HL-60/S4 treated with retinoic acid at 250 ng/mL for 4 days and 3 days (cell line): ENCODE measurements at regions not wholly inside any gene's neighbourhood (a gene's known extent, or its start where the extent isn't known, plus 50 kb on each side); places are given as distances from the start of the nearest gene placed in this dataset.
"Not testable (repeated sequence)": the region's sequence is repeated elsewhere in the genome, so short reads cannot be mapped to it uniquely, and the experiment has no call there.

ENCODE experiments used
- in situ Hi-C: fragments of 300-500 bp; cut with MboI; formaldehyde crosslinking; loops from 2 replicates; pipeline ENCODE4 v1.7.0; 2022; ENCODE audit warnings: low sequenced_read_pairs

- in situ Hi-C loops, result no loop called here
These were observed 107.5 kb upstream of the SIM2 start for GRCh38 chr21:36591326-36591970.

GRCh38 chr21:36596174-36596573 is 102.7 kb upstream of the SIM2 start:
- in situ Hi-C loops, result no loop called here

- in situ Hi-C loops, result no loop called here
These were observed 97.6 kb upstream of the SIM2 start for GRCh38 chr21:36601362-36601761.

- in situ Hi-C loops, result no loop called here
These were observed 96.2 kb upstream of the SIM2 start for GRCh38 chr21:36602735-36603134.

GRCh38 chr21:36603221-36603620 is 95.7 kb upstream of the SIM2 start:
- in situ Hi-C loops, result no loop called here

GRCh38 chr21:36605426-36605825 is 93.5 kb upstream of the SIM2 start:
- in situ Hi-C loops, result no loop called here

- in situ Hi-C loops, result no loop called here
These were observed 92.5 kb upstream of the SIM2 start for GRCh38 chr21:36606287-36606982.

- in situ Hi-C loops, result no loop called here
These were observed 92.0 kb upstream of the SIM2 start for GRCh38 chr21:36606983-36607325.

GRCh38 chr21:36608041-36608896 is 90.6 kb upstream of the SIM2 start:
- in situ Hi-C loops, result no loop called here

- in situ Hi-C loops, result no loop called here
These were observed 90.1 kb upstream of the SIM2 start for GRCh38 chr21:36608897-36609225.

GRCh38 chr21:36609654-36610053 is 89.3 kb upstream of the SIM2 start:
- in situ Hi-C loops, result no loop called here

- in situ Hi-C loops, result no loop called here
These were observed 88.7 kb upstream of the SIM2 start for GRCh38 chr21:36610201-36610600.

- in situ Hi-C loops, result no loop called here
These were observed 88.0 kb upstream of the SIM2 start for GRCh38 chr21:36610935-36611334.

GRCh38 chr21:36611379-36611778 is 87.5 kb upstream of the SIM2 start:
- in situ Hi-C loops, result no loop called here

GRCh38 chr21:36613059-36613458 is 85.9 kb upstream of the SIM2 start:
- in situ Hi-C loops, result no loop called here

- in situ Hi-C loops, result no loop called here
These were observed 85.4 kb upstream of the SIM2 start for GRCh38 chr21:36613554-36613953.

GRCh38 chr21:36615274-36615964 is 83.5 kb upstream of the SIM2 start:
- in situ Hi-C loops, result no loop called here

GRCh38 chr21:36616773-36617172 is 82.1 kb upstream of the SIM2 start:
- in situ Hi-C loops, result not testable (repeated sequence)

- in situ Hi-C loops, result not testable (repeated sequence)
These were observed 77.1 kb upstream of the SIM2 start for GRCh38 chr21:36621794-36622193.

GRCh38 chr21:36624105-36624504 is 74.8 kb upstream of the SIM2 start:
- in situ Hi-C loops, result no loop called here

- in situ Hi-C loops, result loop anchor here (25.0 kb wide), 1 partner anchor 311 kb away; no protein-coding TSS in a partner anchor
These were observed 72.1 kb upstream of the SIM2 start for GRCh38 chr21:36626791-36627190.
